Kidney glomerular epithelial cell (primary cell): ENCODE measurements at regions not wholly inside any gene's neighbourhood (a gene's known extent, or its start where the extent isn't known, plus 50 kb on each side); places are given as distances from the start of the nearest gene placed in this dataset.

ENCODE experiments used
- DNase-seq: peaks from one replicate; lab custom pipeline; 2025; lab: John Stamatoyannopoulos, UW

DNA sequence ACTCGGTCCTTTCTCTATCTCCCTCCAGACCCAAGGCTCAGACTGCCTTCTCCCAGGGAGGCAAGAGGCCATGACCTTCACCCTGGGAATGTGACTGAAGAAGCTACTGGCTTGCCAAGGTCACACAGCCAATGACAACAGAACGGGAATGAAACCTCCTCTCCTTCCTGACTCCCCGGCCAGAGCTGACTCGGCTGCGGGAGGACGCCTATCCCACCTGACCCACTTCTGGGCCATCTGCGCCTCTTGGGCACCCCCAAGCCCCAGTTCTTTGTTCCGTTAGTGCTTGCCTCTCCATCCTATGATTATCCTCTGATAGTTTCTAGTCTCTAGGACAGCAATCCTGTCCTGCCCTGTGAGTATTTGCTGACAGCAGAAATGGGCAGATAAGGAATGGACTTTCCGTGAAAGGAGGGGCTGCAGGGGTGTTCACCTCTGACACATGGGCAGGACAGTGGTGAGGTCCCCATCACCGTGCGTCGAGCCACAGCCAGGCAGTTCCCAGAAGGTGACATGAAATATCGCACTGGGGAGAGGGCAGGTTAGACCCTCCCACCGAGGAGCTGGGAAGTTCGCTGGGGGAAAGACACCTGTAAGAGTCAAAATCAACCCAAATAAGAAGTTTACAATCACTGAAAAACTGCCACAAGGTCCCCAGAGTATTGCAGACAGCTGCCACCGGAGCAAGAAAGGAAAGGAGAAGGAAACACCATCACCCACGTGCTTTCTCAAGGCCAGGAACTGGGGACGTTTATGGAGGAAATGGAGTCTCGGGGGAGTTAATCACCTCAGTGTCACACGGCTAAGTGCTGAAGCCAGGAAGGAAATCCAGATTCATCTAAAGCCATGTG is 63.0 kb downstream of the INSIG1 start:
- DNase-seq: no peak

DNA sequence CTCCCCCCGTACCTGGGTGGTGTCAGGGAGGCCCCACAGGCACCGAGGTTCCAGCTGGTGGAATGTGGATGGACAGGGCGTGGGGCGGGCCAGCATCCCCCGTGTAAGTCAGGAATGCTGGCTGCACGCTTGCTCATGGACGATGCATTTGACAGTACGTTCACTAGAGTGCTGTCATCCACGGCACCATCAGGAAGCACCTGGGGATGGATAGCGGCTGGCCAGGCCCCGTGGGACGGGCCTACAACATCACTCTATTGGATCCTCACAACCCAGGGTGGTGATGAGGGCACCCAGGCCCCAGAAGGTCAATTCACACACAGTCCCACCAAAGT is 63.6 kb downstream of the INSIG1 start:
- no peak for DNase-seq

DNA sequence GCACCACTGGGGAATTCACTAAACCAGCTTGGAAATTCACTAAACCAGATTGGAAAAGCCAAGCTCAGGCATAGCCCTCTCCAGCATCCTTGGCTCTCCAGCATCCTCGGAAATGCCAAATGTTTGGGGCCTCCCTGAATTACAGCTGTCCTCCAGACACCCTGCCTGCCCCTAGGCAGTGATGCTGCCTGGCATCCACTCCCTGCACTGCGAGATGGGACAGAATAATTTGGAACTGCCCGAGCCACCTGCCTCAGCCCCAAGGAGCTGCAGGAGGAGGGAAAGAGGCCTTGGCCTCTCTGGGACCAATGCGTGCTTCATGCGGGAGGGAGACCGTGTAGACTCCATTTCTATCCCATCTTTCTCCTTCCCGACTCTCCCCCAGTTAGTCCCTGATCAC is 64.3 kb downstream of the INSIG1 start:
- DNase-seq: no peak

DNA sequence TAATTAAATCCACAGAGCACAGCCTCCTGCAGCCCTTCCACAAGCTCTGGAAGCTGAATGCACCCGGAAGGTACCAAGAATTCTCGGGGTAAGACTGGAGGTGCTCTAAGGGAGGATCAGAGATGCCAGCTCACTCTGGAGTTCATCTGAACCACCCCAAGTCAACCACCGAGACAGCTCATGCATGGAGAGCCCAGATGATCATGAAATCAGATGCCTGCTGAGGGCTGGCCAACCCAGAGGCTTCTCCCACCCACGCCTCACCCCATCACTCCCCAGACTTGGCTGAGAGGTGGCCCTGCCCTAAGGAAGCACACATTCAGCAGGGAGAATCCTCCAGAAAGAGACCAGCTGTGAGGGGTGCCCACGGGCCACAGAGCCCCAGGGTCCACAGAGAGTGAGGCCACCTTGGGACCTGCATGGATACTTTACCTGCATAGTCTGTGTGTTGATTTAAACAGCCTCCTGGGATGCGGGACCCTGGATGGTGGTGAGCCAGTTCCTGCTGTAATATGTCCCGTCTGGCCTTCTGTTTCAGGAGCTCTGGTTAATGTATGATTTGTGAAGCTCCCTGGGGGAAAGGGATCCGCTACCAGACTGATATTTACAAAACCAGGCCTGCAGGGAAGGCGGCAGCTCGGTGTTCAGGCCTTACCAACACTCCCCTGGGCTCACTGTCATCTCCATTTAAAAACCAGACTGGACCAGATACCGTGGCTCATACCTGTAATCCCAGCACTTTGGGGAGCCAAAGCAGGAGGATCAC is 64.9 kb downstream of the INSIG1 start:
- DNase-seq: no peak

DNA sequence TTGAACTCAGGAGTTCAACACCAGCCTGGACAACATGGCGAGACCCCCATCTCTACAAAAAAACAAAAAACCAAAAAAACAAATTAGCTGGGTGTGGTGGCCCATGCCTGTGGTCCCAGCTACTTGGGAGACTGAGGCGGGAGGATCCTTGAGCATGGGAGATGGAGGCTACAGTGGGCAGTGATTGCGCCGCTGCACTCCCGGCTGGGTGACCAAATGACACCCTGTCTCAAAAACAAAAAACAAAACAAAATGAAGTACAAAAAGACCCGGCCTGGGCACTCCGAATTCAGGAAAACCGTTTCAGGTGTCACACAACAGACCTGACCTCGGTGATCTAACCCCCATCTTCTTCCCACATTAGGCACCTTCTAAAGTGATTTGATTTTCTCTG is 65.5 kb downstream of the INSIG1 start:
- DNase-seq: no peak

DNA sequence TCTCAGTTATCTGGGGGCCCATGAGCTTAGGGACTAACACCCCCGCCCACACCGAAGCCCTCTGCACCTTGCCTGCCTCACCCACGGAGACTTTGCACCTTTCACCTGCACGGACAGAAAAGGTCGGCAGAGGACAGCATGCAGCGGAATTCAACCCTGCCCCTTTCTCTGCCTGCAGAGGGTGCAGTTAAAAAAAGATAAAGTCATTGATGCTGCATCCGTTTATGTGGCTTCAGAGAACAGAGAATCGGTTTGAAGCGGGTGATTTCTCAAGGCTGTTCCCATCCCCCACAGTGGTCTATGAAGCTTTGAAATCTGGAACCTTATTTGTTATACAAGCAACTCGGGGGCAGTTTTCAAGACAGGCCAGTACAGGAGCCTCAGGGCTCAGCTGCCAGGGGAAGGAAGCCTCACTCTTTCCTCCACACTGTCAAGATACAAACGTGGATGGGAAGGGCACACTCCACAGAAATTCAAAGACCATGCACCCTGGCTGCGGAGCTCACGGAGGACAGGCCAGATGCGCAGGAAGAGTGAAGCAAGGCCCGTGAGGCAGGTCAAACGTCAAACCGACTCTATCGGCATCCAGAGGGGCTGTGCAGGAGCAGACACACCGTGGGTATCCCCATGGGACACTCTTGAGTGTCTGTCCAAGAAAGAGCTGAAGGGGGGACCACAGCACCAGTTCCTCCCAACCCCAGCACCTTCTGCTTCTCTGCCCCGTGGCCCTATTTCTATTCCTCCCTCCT is 66.3 kb downstream of the INSIG1 start:
- DNase-seq: no peak

DNA sequence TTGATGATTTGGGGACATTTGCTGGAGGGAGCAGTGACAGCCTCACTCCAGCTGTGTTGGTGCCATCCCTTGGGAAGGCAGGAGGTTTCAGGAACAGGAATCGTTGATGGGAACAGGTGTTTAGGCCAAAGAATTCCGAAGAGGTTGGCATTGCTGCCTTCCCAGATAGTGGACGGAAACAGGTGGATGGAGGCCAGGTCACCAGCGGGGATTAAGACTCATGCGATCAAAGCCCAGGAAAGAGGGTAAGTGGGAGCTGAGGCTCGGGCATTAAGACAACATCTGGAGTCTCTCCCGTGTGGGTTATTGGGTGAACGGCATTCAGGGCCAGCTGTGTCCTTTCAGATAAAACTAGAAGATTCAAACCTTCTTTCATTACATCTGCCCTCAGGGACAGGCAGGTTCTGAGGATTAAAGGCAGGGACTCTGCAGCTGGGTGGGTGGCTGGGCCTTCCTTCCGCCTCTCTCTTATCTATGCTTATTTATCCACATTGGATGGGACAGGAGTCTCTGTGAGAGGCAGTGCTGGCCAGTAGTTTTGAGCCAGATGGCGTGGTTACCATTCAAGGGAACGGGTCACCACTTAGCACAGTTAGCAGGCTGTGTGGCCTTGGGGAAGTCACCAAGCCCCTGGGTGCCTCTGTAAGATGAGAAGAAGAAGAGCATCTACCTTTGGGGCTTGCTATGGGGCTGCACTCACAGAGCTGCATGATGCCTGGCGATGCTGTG is 67.6 kb downstream of the INSIG1 start:
- no peak for DNase-seq

DNA sequence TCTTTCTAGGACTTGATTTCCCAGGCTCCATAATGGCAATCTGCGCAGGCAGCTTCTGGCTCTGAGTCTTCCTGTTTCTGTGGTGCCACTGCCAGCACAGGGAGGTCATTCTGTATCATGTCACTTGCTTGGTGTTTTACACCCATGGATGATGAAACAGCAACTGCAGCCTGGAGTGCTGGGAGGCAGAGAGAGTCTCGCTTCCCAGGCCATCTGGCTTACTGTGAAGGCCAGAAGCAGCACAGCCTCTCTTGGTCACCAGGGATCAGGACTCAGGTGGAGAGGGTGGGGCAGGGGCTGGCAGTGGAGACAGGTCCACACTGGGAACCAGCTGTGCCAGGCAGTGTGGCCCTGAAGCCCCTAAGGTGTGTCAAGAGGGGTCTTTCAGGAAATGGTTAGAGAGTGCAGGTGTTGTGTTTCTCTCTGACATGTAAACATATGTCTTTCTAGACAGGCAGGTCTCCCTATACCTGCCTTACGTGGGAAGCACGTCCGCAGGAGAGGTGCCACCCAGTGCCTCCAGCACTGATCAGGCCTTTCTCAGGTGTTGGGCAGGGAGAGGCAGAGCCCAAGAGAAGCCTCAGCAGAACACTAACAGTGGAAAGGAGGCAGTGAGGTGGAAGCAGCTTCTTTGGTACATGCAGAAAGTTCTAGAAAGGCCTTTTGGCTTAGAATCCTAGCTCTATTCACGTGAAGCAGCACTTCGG is 71.4 kb downstream of the INSIG1 start:
- DNase-seq: no peak

DNA sequence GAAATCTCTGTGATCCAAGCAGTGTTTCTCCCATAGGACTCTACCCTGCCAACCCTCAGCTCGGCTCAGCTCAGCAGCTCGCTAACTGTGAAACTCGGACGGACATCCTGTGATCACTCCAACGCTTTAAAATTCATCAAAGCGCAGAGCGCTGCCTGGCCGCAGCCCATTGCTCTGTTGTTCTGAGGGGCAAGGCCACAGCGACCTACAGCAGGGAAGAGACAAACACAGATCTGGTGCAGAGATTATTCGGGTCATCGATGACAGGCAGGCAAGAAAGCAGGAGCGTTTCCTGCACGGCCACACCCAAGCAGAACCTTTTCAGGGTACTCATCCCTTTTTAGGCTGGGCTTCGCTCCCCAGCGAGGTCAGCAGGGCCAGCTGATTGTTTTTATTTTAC is 72.1 kb downstream of the INSIG1 start:
- no peak for DNase-seq

DNA sequence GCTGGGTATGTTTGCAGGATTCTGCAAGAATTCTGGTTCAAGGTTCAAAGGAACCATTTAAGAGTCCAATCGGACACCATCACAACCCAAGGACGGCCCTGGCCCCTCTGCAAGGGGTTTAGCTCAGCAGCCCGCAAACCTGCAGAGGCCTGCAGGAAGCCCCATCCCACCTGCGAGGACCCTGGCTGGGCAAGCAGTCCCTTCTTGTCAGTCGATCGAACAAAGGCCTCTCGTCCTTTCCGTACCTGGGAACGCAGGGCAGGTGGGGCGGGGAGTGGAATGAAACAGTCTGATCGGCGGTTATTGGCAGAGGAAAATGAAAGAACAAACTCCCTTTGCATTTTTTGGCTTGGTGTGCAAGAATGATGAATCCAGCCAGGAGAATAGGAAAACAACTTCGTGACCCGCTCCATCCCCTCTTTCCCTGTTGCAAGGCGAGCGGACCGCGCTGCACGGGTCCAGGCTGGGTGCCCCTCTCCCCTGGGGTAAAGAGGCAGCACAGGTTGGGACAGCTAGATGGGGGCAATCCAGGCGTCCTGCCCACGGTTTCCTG is 73.7 kb downstream of the INSIG1 start:
- no peak for DNase-seq

DNA sequence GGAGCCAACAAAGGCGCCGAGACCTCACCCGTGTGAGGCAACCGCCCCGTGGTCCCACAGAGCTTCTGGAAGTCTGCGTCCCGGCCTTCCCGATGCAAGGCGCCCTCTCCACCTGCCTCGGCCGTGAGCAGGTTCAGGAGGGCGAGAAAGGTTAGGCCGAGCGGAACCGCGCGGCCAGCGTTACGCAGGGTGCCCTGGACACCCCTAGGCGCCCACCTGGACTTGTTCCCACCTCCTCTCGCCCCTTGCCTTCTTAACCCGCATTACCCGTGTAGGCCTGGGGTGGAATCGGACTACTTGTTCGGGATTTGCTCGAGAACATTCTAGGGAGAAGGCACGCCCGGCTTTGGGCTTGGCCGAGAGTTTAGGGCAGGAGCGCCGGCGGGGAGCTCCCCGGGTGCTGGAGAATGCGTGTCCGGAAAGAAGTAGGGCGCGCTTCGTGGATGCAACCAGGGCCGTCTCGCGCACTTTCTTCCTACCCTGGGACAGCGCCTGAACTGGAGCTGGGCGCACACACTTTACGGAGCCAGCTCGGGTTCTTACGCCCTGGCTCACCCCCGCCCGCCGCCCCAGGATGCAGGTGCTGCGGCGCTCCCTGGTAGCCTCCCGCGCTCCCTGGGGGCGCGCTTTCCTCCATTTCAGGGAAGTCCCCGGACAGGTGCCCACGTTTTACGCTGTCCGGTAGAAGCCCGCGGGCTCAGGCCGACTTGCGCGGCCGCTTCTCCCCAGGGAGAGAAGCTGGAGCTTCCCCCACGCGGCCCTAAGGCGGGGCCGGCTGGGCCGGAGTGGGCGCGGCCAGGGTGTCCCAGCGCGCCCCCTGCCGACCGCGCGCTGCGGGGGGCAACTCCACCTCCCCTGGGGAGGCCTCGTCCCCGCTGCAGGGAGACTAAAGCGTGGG is 74.5 kb downstream of the INSIG1 start:
- DNase-seq: no peak

DNA sequence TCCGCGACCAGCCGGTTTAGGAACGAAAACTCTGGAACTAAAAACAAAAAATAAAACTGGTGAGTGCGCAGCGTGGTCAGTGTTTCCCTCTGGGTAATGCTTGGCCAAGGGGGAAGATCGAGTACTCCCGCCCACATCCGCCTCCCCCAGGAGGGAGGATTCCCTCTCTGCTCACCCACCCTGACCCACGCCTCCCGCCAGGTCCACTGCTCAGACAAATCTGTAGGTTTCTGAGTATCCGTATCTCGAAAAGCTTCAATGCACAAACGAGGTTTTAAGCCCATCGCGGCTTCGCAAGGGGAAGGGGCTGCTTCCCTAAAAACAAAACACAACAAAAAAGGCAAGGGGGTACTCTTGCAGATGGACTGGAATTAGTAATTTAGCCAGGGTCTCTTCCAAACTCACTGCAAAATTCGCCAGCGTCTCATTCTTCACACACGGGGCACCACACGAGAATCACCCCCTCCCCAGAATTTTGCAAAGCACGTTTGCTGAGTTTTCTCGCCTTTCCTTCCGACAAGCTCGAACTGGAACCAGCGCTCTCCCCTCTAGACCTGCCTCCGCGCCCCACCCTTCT is 75.2 kb downstream of the INSIG1 start:
- no peak for DNase-seq

DNA sequence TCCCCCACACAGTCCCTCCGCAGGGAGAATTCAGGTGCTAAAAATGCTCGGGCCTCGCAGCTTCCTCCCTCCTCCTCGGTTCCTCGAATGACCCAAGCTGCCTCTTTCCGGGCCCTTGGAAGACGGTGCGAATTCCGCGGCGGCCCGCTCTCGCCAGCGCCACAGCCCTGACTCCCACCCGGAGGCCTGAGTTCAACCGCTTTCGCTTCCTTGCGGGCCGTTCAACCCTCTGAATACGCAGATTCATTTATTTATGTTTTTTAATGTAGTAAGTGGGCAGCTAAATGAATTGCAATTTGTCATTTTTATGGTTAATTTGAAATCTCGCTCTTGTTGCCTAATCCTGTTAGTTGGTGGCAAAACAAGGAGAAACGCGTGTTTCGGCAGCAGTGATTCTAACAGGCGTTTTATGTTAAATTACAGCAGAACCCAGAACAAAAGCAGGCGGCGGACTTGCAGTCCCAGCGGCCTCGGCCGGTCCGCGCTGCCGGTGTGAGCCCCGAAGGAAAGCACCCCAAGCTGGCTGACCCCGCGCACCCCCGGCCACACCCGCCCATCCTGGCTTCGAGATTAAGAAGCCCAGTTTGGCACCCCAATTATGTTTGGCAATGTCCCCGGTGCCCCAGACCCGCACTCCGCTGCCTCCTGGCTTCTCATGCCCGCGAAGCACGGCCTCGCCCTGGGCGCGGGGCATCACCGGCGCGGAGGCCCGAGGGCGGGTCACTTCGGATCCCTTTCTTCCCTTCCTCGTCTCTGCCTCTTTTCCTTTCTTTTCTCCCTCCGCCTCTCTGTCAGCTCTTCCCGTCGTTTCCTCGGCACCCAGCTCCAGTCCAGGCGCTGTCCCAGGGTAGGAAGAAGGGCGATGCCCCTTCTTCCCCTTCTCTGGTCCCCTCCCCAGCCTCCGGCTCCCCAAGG is 75.9 kb downstream of the INSIG1 start:
- no peak for DNase-seq

DNA sequence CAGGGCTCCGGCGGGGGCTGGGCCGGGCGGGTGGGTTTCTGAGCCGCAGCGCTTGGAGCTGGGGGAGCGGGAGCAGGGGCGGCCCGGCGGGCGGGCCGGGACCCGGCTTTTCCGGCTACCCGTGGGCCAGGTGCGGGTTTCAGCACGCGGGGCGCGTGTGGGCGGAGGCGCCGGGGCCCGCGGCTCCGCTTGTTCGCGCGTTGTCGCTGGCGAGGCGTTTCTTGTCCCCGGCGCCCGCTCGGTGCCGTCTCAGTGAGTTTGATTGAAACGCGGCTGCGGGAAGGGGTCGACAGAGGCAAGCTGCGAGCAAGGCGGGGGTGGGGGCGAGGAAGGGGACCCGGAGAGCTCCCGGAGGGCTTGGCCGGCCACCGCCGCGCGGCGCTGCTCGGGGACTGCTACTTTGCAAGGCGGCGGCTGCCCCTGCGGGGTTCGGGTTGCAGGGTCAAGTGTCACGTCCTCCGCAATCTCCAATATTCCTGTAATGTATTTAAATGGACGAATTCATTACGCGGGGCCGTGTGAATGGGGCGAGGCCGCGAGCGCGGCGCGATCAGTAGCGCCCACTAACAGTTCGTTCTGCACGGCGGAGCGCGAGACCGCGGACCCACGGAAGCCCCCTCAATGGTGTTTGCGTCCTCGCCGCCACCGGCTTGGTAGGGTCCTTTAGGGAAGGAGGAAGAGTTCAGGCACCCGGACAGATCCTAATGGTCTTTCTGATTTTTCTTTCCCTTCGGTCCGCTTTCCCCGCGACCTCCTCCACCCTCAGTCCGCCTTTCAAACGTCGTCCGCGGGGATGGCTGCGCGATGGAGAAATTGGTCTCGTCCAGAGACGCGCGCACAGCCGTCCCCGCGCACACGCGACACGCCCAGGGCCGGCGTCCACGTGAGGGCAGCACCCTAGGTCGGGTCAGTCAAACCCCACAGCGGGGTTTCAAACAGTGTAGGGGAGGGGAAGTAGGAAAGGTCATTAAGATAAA is 76.9 kb downstream of the INSIG1 start:
- DNase-seq: no peak

DNA sequence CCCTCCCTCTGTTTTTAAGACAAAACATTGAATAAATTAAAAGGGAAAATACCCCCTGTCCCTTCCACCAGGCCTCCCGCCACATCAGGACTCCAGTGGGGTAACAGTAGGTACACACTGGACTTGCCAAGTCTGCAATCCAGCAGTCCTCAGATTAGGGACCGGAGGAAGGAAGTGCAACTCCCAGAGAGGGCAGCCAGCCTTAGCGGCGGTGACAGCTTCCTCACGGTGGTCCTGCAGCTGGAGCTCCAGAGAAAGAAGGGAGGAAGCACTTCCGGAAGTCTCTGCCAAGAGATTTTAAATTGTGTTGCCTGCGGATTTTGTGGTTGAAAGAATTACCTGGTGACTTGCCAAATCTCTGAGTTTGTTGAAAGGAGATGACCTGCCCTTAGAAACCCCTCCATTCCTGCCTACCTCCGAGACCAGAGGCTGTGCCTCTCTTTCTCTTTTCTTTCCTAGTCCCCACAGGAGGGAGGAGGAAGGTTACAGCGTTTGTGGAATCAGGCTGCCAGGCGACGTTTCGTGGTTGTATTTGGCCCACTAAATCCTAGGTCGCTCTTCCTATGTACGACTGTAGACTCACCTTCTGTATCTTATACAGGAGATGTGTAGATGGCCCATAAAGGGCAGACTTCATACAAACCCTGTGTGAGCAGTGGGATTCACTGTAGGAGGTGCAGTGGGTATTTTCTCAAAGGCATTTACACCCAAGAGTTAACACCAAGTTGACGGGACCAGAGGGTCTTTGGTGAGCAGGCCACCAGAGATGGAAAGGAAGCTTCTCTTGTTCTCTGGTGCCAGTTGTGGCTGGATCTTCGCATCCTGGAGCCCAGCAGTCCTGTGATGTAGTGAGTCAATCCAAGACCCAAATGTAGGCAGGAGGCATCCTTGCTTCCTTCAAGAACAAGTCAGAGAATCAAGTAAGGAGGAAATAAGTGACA is 77.9 kb downstream of the INSIG1 start:
- no peak for DNase-seq

DNA sequence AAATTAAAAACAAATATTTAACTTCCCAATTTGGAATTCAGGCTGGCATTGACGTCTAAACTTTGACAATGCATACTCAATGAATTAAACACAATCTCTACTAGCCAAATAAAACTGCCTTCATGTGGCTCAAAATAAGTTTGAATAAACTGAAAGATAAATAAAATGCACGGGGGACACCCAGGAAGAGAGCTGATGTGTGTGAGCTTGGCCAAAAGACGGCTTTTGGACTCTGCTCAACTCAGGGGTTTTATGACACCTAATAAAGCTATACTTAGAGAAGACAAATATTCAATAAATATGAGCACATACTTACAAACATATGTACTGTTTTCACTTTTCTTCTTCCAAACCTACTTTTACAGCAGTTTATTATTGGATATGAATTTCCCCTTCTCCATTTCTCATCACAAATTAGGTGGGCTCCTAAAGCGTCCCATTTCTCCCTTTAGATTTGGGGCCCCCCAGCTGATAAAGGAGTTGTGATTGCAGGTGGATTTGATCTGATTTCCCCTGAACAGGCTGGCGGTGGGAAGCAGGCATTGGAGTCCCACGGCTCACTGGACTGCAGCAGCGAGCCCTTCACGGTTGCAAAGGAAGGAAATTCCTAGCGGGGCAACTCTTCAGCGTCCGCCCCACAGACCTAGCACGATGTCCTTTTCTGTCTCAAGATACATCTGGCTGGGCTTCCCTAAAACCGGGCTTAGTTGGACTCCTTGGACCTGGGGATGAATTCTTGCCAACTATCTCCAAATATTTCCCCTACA is 79.6 kb downstream of the INSIG1 start:
- DNase-seq: no peak
